Bronchial epithelial cell (primary cell): ENCODE measurements at regions not wholly inside any gene's neighbourhood (a gene's known extent, or its start where the extent isn't known, plus 50 kb on each side); places are given as distances from the start of the nearest gene placed in this dataset.

Experiments
- DNase-seq: peaks from one replicate; pipeline ENCODE4 v3.0.0-alpha.2; 2010; ENCODE audit warnings: low read depth
- FAIRE-seq: peaks from 2 replicates; lab custom pipeline; 2011; peaks lifted over from hg19 to GRCh38; lab: Jason Lieb, UNC
- H3K27me3 ChIP-seq: 2 replicates; pipeline ENCODE4 v1.5.1; 2011; ENCODE audit warnings: low read length; ENCODE audit not compliant: control insufficient read depth, insufficient read depth
- H3K36me3 ChIP-seq: 2 replicates; pipeline ENCODE4 v1.5.1; 2011; ENCODE audit warnings: low read length; ENCODE audit not compliant: control insufficient read depth, insufficient read depth
- H3K4me3 ChIP-seq: 2 replicates; pipeline ENCODE4 v1.5.1; 2011; ENCODE audit warnings: mild to moderate bottlenecking, low read depth, low read length, control low read depth
- CTCF ChIP-seq: IDR thresholded peaks from 2 replicates; pipeline ENCODE4 v1.5.1; 2011; ENCODE audit warnings: mild to moderate bottlenecking, moderate library complexity, low read length, control low read depth, inconsistent platforms; ENCODE audit not compliant: insufficient read depth, severe bottlenecking

- no peak for DNase-seq
- FAIRE-seq, result no peak
- Histone ChIP-seq H3K36me3 (no peaks in the 10 kb centered on the region), H3K4me3 (no peak overlapping the region), H3K27me3 (peaks cover 4% of the 10 kb centered on the region)
- TF ChIP-seq CTCF, result no peak
Observed at GRCh38 chr10:78761311-78761781, 307.4 kb upstream of the ZMIZ1 start.

- H3K4me3 ChIP-seq, result no peak overlapping the region
- DNase-seq (no peak), FAIRE-seq (no peak)
- no peaks in the 10 kb centered on the region for H3K36me3 ChIP-seq
- H3K27me3 ChIP-seq, result peaks cover 4% of the 10 kb centered on the region
- TF ChIP-seq CTCF, result no peak
Observed at GRCh38 chr10:78762086-78762630, 306.6 kb upstream of the ZMIZ1 start.

GRCh38 chr10:78763234-78763633 lies 305.5 kb upstream of the ZMIZ1 start:
- FAIRE-seq (no peak), DNase-seq (no peak)
- no peaks in the 10 kb centered on the region for H3K36me3 ChIP-seq

GRCh38 chr10:78763651-78764395 lies 304.9 kb upstream of the ZMIZ1 start:
- DNase-seq, result no peak
- no peak for FAIRE-seq

More at GRCh38 chr10:78763234-78763633, 305.5 kb upstream of the ZMIZ1 start:
- H3K27me3 ChIP-seq, result peaks cover 5% of the 10 kb centered on the region
- TF ChIP-seq CTCF, result no peak
- no peak overlapping the region for H3K4me3 ChIP-seq

GRCh38 chr10:78764436-78764835 lies 304.3 kb upstream of the ZMIZ1 start:
- H3K4me3 ChIP-seq, result no peak overlapping the region
- TF ChIP-seq CTCF, result no peak
- H3K36me3 ChIP-seq, result no peaks in the 10 kb centered on the region
- DNase-seq (no peak), FAIRE-seq (no peak)
- H3K27me3 ChIP-seq, result peaks cover 5% of the 10 kb centered on the region

More at GRCh38 chr10:78763651-78764395, 304.9 kb upstream of the ZMIZ1 start:
- TF ChIP-seq CTCF, result no peak
- Histone ChIP-seq H3K27me3 (peaks cover 5% of the 10 kb centered on the region), H3K4me3 (no peak overlapping the region), H3K36me3 (no peaks in the 10 kb centered on the region)
